ENCODE measurements at regions not wholly inside any gene's neighbourhood (a gene's known extent, or its start where the extent isn't known, plus 50 kb on each side); places are given as distances from the start of the nearest gene placed in this dataset.
"Not testable (repeated sequence)": the region's sequence is repeated elsewhere in the genome, so short reads cannot be mapped to it uniquely, and the experiment has no call there.

- peak; percentile 45 for DNase-seq
Measured at GRCh38 chr9:129561594-129562281, 59.2 kb downstream of the C9orf50 start.

- no peak for DNase-seq
Measured at GRCh38 chr9:129560881-129561306, 60.0 kb downstream of the C9orf50 start.

GRCh38 chr9:129559506-129559881, 61.4 kb downstream of the C9orf50 start:
- no peak for DNase-seq

DNA sequence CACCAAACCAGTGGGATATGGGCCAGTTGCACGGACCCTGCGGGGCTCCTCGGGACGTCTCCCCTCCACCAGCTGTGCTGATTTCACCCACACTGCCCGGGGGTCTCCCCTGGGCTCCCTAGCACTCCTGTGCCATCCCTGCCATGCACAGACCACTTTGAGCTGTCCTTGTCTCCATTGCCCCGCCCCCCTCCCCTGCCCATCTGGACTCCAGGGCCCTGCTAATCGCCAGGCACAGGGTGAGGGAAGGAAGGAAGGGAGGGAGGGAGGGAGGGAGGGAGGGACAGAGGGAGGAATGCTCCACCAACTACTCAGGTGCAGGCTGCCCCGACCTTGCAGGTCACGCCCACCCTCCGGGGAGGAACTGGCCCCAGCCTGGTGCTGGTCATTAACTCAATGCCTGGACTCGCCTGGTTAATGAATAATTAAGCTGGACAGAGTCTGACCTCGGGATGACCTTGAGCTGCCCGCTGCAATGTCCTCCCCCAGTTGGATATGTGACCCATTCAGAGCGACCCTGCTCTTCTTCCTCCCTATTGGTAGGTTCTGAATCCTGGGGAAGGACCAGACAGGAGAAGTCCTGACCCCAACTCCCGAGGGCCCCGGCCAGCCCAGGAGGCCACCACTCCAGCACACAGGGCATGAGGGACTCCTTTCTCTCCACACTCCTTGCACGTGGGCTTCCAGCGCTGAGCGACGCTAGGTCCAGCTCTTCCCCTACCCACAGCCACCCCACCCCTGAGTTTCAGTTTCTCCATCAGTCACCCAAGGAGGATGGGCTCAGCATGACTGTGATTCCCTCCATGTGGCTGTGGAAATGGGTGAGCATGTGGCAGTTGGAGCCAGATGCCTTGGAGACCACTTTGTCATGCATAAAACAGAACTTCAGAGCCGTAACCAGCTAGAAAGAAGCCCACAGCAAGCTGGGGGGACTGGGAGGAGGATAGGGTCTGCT, 62.1 kb downstream of the C9orf50 start:
- no peak for DNase-seq

- DNase-seq: no peak
Measured at GRCh38 chr9:129558063-129558550, 62.8 kb downstream of the C9orf50 start.

DNA sequence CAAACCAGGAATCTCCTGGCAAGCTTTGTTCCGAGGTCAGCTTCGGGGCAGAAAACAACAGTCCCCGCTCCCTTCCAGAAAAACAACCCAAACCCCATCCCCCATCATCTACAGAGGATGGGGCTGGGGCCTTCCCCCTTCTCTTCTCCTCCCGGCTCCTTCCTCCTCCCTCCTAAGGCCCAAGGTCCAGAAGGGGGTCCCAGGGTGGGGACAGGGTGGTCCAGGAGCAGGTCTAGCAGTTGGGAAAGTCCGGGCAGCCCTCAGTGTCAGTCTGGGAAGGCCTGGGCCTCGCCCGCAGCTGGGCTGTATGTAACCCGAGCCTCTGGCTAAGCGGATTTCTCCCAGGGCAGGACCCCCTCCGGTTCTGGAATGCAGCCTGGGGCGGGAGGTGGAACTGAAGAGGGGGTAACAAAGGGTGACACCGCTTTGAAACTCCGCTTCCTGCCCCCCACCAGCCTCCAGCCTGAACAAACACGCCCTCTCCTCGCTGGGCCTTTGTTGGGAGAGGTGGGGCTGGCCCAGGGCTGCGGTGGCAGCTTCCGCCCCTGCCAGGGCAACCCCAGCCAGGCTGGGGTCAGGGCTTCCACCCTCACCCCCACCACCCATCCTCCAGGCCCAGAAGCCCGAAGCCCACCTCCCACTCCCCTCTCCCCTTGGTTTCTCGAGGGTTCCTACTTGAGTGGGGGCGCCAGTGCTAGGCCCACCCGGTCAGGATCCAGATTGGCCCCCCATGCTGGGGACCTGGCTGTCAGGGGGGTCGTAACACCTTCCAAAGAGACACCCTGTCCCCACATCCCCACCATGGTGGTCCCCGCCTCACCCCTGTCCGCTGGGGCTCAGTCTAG, 63.5 kb downstream of the C9orf50 start:
- DNase-seq: peak; percentile 94

- no peak for DNase-seq
Measured at GRCh38 chr9:129556491-129557191, 64.3 kb downstream of the C9orf50 start.

DNA sequence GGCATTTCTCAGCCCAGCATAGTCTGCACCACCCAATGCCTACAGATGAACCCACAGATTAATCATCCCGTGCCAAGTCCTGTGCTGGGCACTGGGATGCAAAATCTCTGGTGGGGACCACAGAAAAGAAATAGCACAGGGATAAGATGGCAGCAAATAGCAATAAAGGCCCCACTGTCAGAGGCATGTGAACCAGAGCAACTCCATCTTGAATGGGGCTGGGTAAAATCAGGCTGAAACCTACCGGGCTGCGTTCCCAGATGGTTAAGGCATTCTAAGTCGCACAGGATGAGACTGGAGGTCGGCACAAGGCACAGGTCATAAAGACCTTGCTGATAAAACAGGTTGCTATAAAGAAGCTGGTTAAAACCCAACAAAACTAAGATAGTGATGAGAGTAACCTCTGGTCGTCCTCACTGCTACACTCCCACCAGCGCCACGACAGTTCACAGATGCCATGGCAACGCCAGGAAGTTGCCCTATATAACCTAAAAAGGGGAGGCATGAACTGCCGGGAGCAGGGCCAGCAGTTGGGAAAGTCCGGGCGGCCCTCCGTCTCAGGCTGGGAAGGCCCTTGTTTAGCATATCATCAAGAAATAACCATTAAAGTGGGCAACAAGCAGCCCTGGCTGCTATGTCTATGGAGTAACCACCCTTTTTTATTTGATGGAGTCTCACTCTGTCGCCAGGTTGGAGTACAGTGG, 65.2 kb downstream of the C9orf50 start:
- no peak for DNase-seq

GRCh38 chr9:129554649-129555048, 66.3 kb downstream of the C9orf50 start:
- no peak for DNase-seq

DNA sequence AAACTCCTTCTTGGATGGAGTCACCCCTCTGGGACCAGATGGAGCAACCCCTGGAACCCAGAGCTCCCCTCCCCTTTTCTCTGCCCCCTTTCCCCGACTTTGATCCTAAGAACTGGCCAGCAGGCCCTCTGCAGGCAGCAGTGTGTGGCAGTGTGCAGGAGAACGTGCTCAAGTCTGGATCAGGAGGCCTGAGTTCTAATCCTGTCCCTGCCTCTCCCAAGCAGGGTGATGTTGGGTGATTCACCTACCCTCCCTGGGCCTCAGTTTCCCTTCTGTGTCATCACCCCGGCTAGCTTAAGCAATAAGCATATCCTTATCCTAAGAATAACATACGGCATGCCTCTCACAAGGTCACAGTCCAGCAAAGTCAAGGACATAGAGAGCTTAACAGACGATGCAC, 67.6 kb downstream of the C9orf50 start:
- DNase-seq: no peak

DNA sequence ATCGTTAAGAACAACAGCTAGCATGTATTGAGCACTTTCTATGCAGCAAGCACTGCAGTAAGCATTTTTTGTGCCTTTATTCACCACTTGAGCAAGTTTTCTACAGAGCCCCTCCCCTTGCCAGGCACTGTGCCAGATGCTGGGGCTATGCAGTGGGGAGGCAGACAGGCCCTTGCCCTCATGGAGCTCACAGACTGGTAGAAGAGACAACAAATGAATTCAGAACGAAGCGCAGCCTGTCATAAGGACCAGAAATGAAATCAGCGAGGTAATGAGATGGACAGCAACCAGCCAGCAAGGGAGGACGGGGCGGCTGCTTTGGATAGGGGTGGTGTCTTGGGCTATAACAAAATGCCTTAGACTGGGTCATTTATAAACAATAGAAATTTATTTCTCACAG, 68.8 kb downstream of the C9orf50 start:
- DNase-seq: peak; percentile 56

- DNase-seq: no peak
Measured at GRCh38 chr9:129551393-129551973, 69.4 kb downstream of the C9orf50 start.

- not testable (repeated sequence) for DNase-seq
Measured at GRCh38 chr9:129550977-129551376, 69.9 kb downstream of the C9orf50 start.

DNA sequence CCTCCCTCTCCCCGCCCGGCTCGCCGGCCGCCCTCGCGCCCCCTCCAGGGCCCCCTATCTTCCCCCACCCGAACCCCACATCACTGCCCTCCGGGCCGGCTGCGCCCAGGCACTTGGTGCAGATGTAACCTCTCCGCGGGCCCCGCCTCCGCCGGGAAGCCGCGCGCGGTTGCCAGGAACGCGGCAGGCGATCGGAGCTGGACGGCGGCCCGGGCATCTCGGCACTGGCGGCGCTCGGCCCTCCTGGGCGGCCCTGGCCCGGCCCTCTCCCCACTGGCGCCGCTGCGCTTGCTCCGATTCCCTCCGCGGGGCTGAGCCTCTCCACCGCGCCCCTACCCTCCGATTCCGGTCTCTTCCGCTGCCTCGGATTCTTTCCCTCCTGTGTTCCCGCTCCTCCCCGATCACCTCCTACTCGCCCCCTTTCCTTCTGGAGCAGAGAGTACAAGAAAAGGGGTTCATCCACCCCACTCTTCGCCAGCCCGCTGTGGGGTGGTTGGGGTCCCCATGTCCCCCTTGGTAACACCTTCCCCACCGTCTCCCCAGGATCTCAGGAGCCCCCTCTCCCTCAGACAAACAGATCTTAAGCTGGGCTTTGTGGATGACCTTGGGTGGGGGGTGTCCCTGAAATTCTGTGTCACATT, 70.6 kb downstream of the C9orf50 start:
- peak; percentile 85 for DNase-seq

GRCh38 chr9:129549684-129550083, 71.2 kb downstream of the C9orf50 start:
- peak; percentile 76 for DNase-seq

DNA sequence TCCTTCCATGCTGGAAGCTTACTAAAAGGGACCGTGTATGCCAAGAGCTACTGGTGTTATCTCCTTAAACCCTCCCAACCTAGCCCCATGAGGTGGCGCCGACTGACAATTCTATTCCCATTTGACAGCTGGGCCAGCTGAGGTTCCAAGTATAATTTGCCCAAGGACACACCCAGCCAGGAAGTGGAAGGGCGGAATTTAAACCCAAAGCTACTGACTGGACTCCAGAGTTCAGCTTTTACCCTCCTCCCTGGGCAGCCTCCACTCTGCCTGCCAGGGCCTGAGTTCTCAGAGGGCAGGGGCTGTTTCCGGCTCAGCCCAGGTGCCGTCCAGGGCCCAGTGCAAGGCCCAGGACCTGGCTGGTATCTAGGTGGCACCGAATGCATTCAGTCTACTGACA, 71.8 kb downstream of the C9orf50 start:
- DNase-seq: peak; percentile 33

DNA sequence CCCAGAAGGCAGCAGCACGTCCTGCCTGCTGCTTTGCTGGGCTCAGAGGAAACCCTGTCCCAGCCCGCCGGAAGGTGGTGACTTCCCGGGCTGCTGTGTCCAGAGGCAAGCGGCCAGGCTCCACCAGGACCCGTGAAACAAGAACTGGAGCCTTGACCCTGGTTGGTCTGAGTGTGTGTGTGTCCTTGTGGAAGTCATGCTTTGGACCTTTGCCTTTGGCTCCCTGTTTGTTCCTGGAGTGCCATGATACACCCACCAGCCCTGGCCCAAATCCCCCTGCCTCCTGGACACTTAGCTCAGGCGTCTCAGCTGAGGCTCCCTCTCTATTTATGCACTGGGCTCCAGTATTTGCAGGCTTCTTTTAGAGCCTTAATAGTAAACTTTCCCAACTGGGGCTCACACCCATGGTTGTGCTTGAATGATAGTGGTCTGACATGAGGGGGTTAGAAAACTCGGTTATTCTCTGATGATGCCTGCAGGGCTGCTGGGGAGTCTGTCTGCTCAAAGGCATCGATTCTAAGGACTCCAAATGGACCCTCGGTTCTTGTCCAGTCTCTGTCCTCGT, 72.2 kb downstream of the C9orf50 start:
- no peak for DNase-seq

- DNase-seq: no peak
Measured at GRCh38 chr9:129547869-129548570, 72.9 kb downstream of the C9orf50 start.

DNA sequence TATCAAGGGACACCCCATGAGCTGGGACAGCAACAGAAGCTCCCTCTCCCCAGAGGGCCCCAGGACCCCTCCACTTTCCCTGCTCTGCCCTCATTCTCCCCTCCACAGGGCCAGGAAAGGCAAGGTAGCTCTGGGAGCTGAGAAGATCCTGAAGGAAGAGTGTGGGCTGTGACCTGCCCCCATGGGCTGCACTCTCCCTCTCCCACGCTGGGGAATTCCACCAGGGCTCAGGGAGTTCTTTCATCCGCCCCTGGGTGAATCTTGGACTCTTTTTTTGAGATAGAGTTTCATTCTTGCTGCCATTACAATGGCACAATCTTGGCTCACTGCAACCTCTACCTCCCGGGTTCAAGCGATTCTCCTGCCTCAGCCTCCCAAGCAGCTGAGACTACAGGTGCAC, 73.8 kb downstream of the C9orf50 start:
- DNase-seq: no peak

GRCh38 chr9:129545876-129546275, 75.0 kb downstream of the C9orf50 start:
- not testable (repeated sequence) for DNase-seq

Data from fibroblast of skin of right biceps (primary cell).